OCI-LY7 (cell line): ENCODE measurements at regions not wholly inside any gene's neighbourhood (a gene's known extent, or its start where the extent isn't known, plus 50 kb on each side); places are given as distances from the start of the nearest gene placed in this dataset.

ENCODE experiments used
- BruUV-seq: library from RNA; stranded (reverse); fragments of 400-500 nt; replicated peaks from 2 replicates; lab custom pipeline; 2021; lab: Mats Ljungman, UMichigan
- CTCF ChIA-PET: fragments of 300-600 bp; sonication (Branson Sonifier 250); formaldehyde crosslinking; loops from one replicate; lab custom pipeline; 2022; ENCODE audit warnings: antibody characterized with exemption; ENCODE audit not compliant: unreplicated experiment; lab: Charles Lee
- POLR2A ChIA-PET: fragments of 300-600 bp; sonication (Branson Sonifier 250); formaldehyde crosslinking; loops from one replicate; lab custom pipeline; 2022; ENCODE audit warnings: antibody characterized with exemption; lab: Charles Lee
- DNase-seq: peaks from one replicate; pipeline ENCODE4 v3.0.0-alpha.2; 2015; ENCODE audit warnings: low spot score
- H2AFZ ChIP-seq: fragments of 200-600 bp; sonication (generic), shearing (Covaris generic); 2 replicates; pipeline ENCODE4 v1.6.1; 2014; ENCODE audit warnings: mild to moderate bottlenecking, antibody characterized with exemption, low read length, moderate library complexity
- H3K27ac ChIP-seq: fragments of 200-600 bp; sonication (generic); 2 replicates; pipeline ENCODE4 v1.5.1; 2014; ENCODE audit warnings: mixed run types, low read depth, mild to moderate bottlenecking, moderate library complexity, low read length, inconsistent platforms; ENCODE audit not compliant: poor library complexity, severe bottlenecking
- H3K36me3 ChIP-seq: fragments of 200-600 bp; sonication (generic); 2 replicates; pipeline ENCODE4 v1.6.1; 2014; ENCODE audit warnings: mild to moderate bottlenecking, antibody characterized with exemption, low read length, moderate library complexity, mixed read lengths; ENCODE audit not compliant: insufficient read depth
- H3K4me1 ChIP-seq: fragments of 200-600 bp; sonication (generic); 2 replicates; pipeline ENCODE4 v1.5.1; 2014; ENCODE audit warnings: mild to moderate bottlenecking, low read length; ENCODE audit not compliant: insufficient read depth, poor library complexity, severe bottlenecking
- H3K4me2 ChIP-seq: fragments of 200-600 bp; sonication (generic); 2 replicates; pipeline ENCODE4 v1.6.1; 2014; ENCODE audit warnings: mild to moderate bottlenecking, low read length
- H3K4me3 ChIP-seq: fragments of 200-600 bp; sonication (generic); 2 replicates; pipeline ENCODE4 v1.5.1; 2014; ENCODE audit warnings: mild to moderate bottlenecking, low read depth, low read length; ENCODE audit not compliant: poor library complexity, severe bottlenecking
- H3K79me2 ChIP-seq: fragments of 200-600 bp; sonication (generic); 2 replicates; pipeline ENCODE4 v1.6.1; 2016; ENCODE audit warnings: low read depth, mild to moderate bottlenecking, low read length, moderate library complexity, mixed read lengths; ENCODE audit not compliant: insufficient read depth
- H3K9me2 ChIP-seq: fragments of 200-600 bp; sonication (generic); 2 replicates; pipeline ENCODE4 v1.6.1; 2016; ENCODE audit warnings: mild to moderate bottlenecking, low read length, mixed read lengths; ENCODE audit not compliant: insufficient read depth
- H3K9me3 ChIP-seq: fragments of 200-600 bp; sonication (generic); 2 replicates; pipeline ENCODE4 v1.6.1; 2014; ENCODE audit warnings: mild to moderate bottlenecking, mixed run types, low read length, mixed read lengths
- H4K20me1 ChIP-seq: fragments of 200-600 bp; sonication (generic); 2 replicates; pipeline ENCODE4 v1.6.1; 2014; ENCODE audit warnings: mild to moderate bottlenecking, antibody characterized with exemption, low read length, moderate library complexity, mixed read lengths; ENCODE audit not compliant: insufficient read depth
- CTCF ChIP-seq: fragments of 200-600 bp; sonication (generic); conservative IDR thresholded peaks from 2 replicates; pipeline ENCODE4 v1.5.1; 2014; ENCODE audit warnings: mild to moderate bottlenecking, antibody characterized with exemption, low read length, moderate library complexity, mixed read lengths
- EZH2phosphoT487 ChIP-seq: fragments of 200-600 bp; sonication (generic); IDR thresholded peaks from 2 replicates; pipeline ENCODE4 v1.6.1; 2018; ENCODE audit warnings: low read depth, borderline replicate concordance, mild to moderate bottlenecking, mixed run types, antibody characterized with exemption, low read length, moderate library complexity, mixed read lengths
- intact Hi-C: fragments of 100-400 bp; cut with micrococcal nuclease; formaldehyde crosslinking; loops from one replicate; pipeline ENCODE4 v1.10.0; 2022; ENCODE audit not compliant: unreplicated experiment

- H3K36me3 ChIP-seq: no peaks in the 10 kb centered on the region
- H3K4me3 ChIP-seq: no peak overlapping the region
- DNase-seq: no peak
- no peaks in the 10 kb centered on the region for H4K20me1 ChIP-seq
- no peaks in the 10 kb centered on the region for H3K4me1 ChIP-seq
- ChIA-PET POLR2A (no interaction called here), CTCF (no interaction called here)
- TF ChIP-seq CTCF (no peak), EZH2phosphoT487 (no peak)
- H2AFZ ChIP-seq: no peak overlapping the region
- H3K27ac ChIP-seq: no peak overlapping the region
- no peaks in the 10 kb centered on the region for H3K9me3 ChIP-seq
- H3K9me2 ChIP-seq: no peaks in the 10 kb centered on the region; the same call in 1 of the 2 replicates
- no peak overlapping the region for H3K4me2 ChIP-seq
- H3K79me2 ChIP-seq: no peaks in the 10 kb centered on the region
- BruUV-seq: no TSS peak
- intact Hi-C loops: no loop called here
These were observed 233.8 kb upstream of the KCND2 start for GRCh38 chr7:120039138-120039537.

DNA sequence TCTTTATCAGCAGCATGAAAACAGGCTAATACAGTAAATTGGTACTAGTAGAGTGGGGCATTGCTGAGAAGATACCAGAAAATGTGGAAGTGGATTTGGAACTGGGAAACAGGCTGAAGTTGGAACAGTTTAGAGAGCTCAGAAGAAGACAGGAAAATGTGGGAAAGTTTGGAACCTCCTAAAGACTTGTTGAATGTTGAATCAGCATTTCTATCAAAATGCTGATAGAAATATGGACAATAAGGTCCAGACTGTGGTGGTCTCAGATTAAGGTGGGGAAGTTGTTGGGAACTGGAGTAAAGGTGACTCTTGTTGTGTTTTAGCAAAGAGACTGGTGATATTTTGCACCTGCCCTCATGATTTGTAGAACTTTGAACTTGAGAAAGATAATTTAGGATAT, 231.2 kb upstream of the KCND2 start:
- Histone ChIP-seq H3K27ac (no peak overlapping the region), H3K4me1 (no peaks in the 10 kb centered on the region), H3K9me3 (no peaks in the 10 kb centered on the region), H4K20me1 (no peaks in the 10 kb centered on the region), H3K4me2 (no peak overlapping the region), H2AFZ (no peak overlapping the region), H3K79me2 (no peaks in the 10 kb centered on the region), H3K4me3 (no peak overlapping the region), H3K36me3 (no peaks in the 10 kb centered on the region), H3K9me2 (no peaks in the 10 kb centered on the region)
- POLR2A ChIA-PET: no interaction called here
- no peak for DNase-seq
- intact Hi-C loops: no loop called here
- BruUV-seq: no TSS peak
- TF ChIP-seq CTCF: no peak
- TF ChIP-seq EZH2phosphoT487: no peak
- CTCF ChIA-PET: no interaction called here

- POLR2A ChIA-PET: no interaction called here
- DNase-seq: no peak
- Histone ChIP-seq H3K4me3 (no peak overlapping the region), H4K20me1 (no peaks in the 10 kb centered on the region), H3K4me1 (no peaks in the 10 kb centered on the region), H3K27ac (no peak overlapping the region), H3K9me2 (no peaks in the 10 kb centered on the region), H3K36me3 (no peaks in the 10 kb centered on the region), H3K9me3 (no peaks in the 10 kb centered on the region), H2AFZ (no peak overlapping the region), H3K79me2 (no peaks in the 10 kb centered on the region), H3K4me2 (no peak overlapping the region)
- CTCF ChIA-PET: no interaction called here
- intact Hi-C loops: no loop called here
- TF ChIP-seq EZH2phosphoT487: no peak
- TF ChIP-seq CTCF: no peak
- no TSS peak for BruUV-seq
These were observed 229.7 kb upstream of the KCND2 start for GRCh38 chr7:120043250-120043649.
